GM19351 (cell line): ENCODE measurements at regions not wholly inside any gene's neighbourhood (a gene's known extent, or its start where the extent isn't known, plus 50 kb on each side); places are given as distances from the start of the nearest gene placed in this dataset.
"Not testable (repeated sequence)": the region's sequence is repeated elsewhere in the genome, so short reads cannot be mapped to it uniquely, and the experiment has no call there.

Experiments
- ATAC-seq: cut with Tn5 transposase; IDR thresholded peaks from one replicate; pipeline ENCODE4 v1.9.1; 2021; ENCODE audit warnings: mild to moderate bottlenecking, moderate library complexity; ENCODE audit not compliant: unreplicated experiment

GRCh38 chr2:142395291-142395690 lies 264.5 kb upstream of the LRP1B start:
- no peak for ATAC-seq

- ATAC-seq, result no peak
Observed at GRCh38 chr2:142380372-142380771, 249.6 kb upstream of the LRP1B start.

GRCh38 chr2:142362069-142362468 lies 231.3 kb upstream of the LRP1B start:
- ATAC-seq, result not testable (repeated sequence)

- no peak for ATAC-seq
Observed at GRCh38 chr2:142347751-142348150, 216.9 kb upstream of the LRP1B start.

- no peak for ATAC-seq
Observed at GRCh38 chr2:142339261-142339660, 208.4 kb upstream of the LRP1B start.

- no peak for ATAC-seq
Observed at GRCh38 chr2:142332196-142332595, 201.4 kb upstream of the LRP1B start.

GRCh38 chr2:142330458-142330857 lies 199.6 kb upstream of the LRP1B start:
- ATAC-seq, result no peak

GRCh38 chr2:142325870-142326269 lies 195.1 kb upstream of the LRP1B start:
- no peak for ATAC-seq

- no peak for ATAC-seq
Observed at GRCh38 chr2:142323206-142323605, 192.4 kb upstream of the LRP1B start.

GRCh38 chr2:142321706-142322280 lies 191.0 kb upstream of the LRP1B start:
- no peak for ATAC-seq

- no peak for ATAC-seq
Observed at GRCh38 chr2:142320067-142320466, 189.3 kb upstream of the LRP1B start.

GRCh38 chr2:142316049-142316448 lies 185.2 kb upstream of the LRP1B start:
- no peak for ATAC-seq

- no peak for ATAC-seq
Observed at GRCh38 chr2:142315346-142315745, 184.5 kb upstream of the LRP1B start.

GRCh38 chr2:142314164-142314563 lies 183.3 kb upstream of the LRP1B start:
- no peak for ATAC-seq

GRCh38 chr2:142310530-142310929 lies 179.7 kb upstream of the LRP1B start:
- ATAC-seq, result no peak

GRCh38 chr2:142308744-142309143 lies 177.9 kb upstream of the LRP1B start:
- no peak for ATAC-seq

GRCh38 chr2:142307616-142308115 lies 176.8 kb upstream of the LRP1B start:
- no peak for ATAC-seq

GRCh38 chr2:142307086-142307485 lies 176.3 kb upstream of the LRP1B start:
- no peak for ATAC-seq

GRCh38 chr2:142306131-142306530 lies 175.3 kb upstream of the LRP1B start:
- ATAC-seq, result no peak

GRCh38 chr2:142300517-142300916 lies 169.7 kb upstream of the LRP1B start:
- no peak for ATAC-seq

GRCh38 chr2:142299021-142299420 lies 168.2 kb upstream of the LRP1B start:
- no peak for ATAC-seq

GRCh38 chr2:142294225-142294624 lies 163.4 kb upstream of the LRP1B start:
- no peak for ATAC-seq

- no peak for ATAC-seq
Observed at GRCh38 chr2:142291969-142292368, 161.2 kb upstream of the LRP1B start.
